GM23338 (cell line): ENCODE measurements at regions not wholly inside any gene's neighbourhood (a gene's known extent, or its start where the extent isn't known, plus 50 kb on each side); places are given as distances from the start of the nearest gene placed in this dataset.

Experiments used
- ATAC-seq: fragments of 200-7000 bp; cut with Tn5 transposase; 3 replicates; pipeline ENCODE4 v1.9.1; 2020
- DNase-seq: peaks from one replicate; pipeline ENCODE4 v3.0.0-alpha.2; 2015; ENCODE audit warnings: low spot score
- H2AFZ ChIP-seq: fragments of 200-600 bp; sonication (generic); 2 replicates; pipeline ENCODE4 v1.8.0; 2016; ENCODE audit warnings: antibody characterized with exemption, mild to moderate bottlenecking, moderate library complexity
- H3F3A ChIP-seq: fragments of 200-600 bp; sonication (generic); replicated peaks from 2 replicates; pipeline ENCODE4 v1.8.0; 2017; ENCODE audit warnings: antibody characterized with exemption, mixed run types, low read depth
- H3K27ac ChIP-seq: fragments of 200-600 bp; sonication (generic); 2 replicates; pipeline ENCODE4 v1.6.1; 2016; ENCODE audit warnings: low read depth
- H3K27me3 ChIP-seq: fragments of 200-600 bp; sonication (generic); 2 replicates; pipeline ENCODE4 v1.8.0; 2016; ENCODE audit warnings: mild to moderate bottlenecking, mixed run types, moderate library complexity; ENCODE audit not compliant: insufficient read depth
- H3K36me3 ChIP-seq: fragments of 200-600 bp; sonication (generic); 2 replicates; pipeline ENCODE4 v1.8.0; 2016; ENCODE audit warnings: mild to moderate bottlenecking; ENCODE audit not compliant: insufficient read depth
- H3K4me1 ChIP-seq: fragments of 200-600 bp; sonication (generic); 2 replicates; pipeline ENCODE4 v1.8.0; 2016; ENCODE audit warnings: mild to moderate bottlenecking, moderate library complexity; ENCODE audit not compliant: insufficient read depth
- H3K4me2 ChIP-seq: fragments of 200-600 bp; sonication (generic); 2 replicates; pipeline ENCODE4 v1.7.1; 2017; ENCODE audit warnings: mixed run types
- H3K4me3 ChIP-seq: fragments of 200-600 bp; sonication (generic); 2 replicates; pipeline ENCODE4 v1.6.1; 2016; ENCODE audit warnings: mixed run types
- H3K79me2 ChIP-seq: fragments of 200-600 bp; sonication (generic); replicated peaks from 2 replicates; pipeline ENCODE4 v1.8.0; 2017; ENCODE audit warnings: mild to moderate bottlenecking; ENCODE audit not compliant: insufficient read depth
- H3K9me2 ChIP-seq: fragments of 200-600 bp; sonication (generic); 2 replicates; pipeline ENCODE4 v1.8.0; 2017; ENCODE audit not compliant: insufficient read depth
- H4K20me1 ChIP-seq: fragments of 200-600 bp; sonication (generic); replicated peaks from 2 replicates; pipeline ENCODE4 v1.8.0; 2017; ENCODE audit warnings: mild to moderate bottlenecking; ENCODE audit not compliant: insufficient read depth
- H3K27ac Mint-ChIP-seq: 2 replicates; pipeline ENCODE4 v1.8.0; 2020; ENCODE audit warnings: inconsistent platforms, mild to moderate bottlenecking, moderate library complexity, mixed read lengths
- H3K27me3 Mint-ChIP-seq: 3 replicates; pipeline ENCODE4 v1.8.0; 2022; ENCODE audit warnings: low read depth, mild to moderate bottlenecking, moderate library complexity, mixed read lengths, inconsistent platforms; ENCODE audit not compliant: insufficient read depth, poor library complexity
- H3K36me3 Mint-ChIP-seq: 3 replicates; pipeline ENCODE4 v1.8.0; 2021; ENCODE audit warnings: low read depth, mild to moderate bottlenecking, inconsistent platforms, moderate library complexity, mixed read lengths
- H3K4me1 Mint-ChIP-seq: 3 replicates; pipeline ENCODE4 v1.8.0; 2020; ENCODE audit warnings: mild to moderate bottlenecking, inconsistent platforms, mixed read lengths
- H3K4me3 Mint-ChIP-seq: 3 replicates; pipeline ENCODE4 v1.8.0; 2021; ENCODE audit warnings: moderate library complexity, mild to moderate bottlenecking, inconsistent platforms, mixed read lengths
- H3K9me3 Mint-ChIP-seq: 3 replicates; pipeline ENCODE4 v1.8.0; 2020; ENCODE audit warnings: moderate library complexity, mild to moderate bottlenecking, inconsistent platforms, mixed read lengths
- CREB1 ChIP-seq: fragments of 250-450 bp; sonication (Bioruptor Pico); IDR thresholded peaks from 2 replicates; pipeline ENCODE4 v1.5.0; 2020; ENCODE audit warnings: low read depth, mild to moderate bottlenecking, moderate library complexity
- ETS1 ChIP-seq: IDR thresholded peaks from 2 replicates; pipeline ENCODE4 v1.6.1; 2016; ENCODE audit warnings: antibody characterized with exemption
- EZH2 ChIP-seq: fragments of 200-600 bp; sonication (generic); IDR thresholded peaks from one replicate; pipeline ENCODE4 v1.8.0; 2017; ENCODE audit warnings: antibody characterized with exemption, mild to moderate bottlenecking, low read depth; ENCODE audit not compliant: unreplicated experiment
- EZH2phosphoT487 ChIP-seq: fragments of 200-600 bp; sonication (generic); IDR thresholded peaks from one replicate; pipeline ENCODE4 v1.8.1; 2018; ENCODE audit warnings: antibody characterized with exemption; ENCODE audit not compliant: unreplicated experiment
- JUNB ChIP-seq: IDR thresholded peaks from one replicate; pipeline ENCODE4 v1.6.1; 2016; ENCODE audit warnings: antibody characterized with exemption; ENCODE audit not compliant: unreplicated experiment
- NANOG ChIP-seq: IDR thresholded peaks from 2 replicates; pipeline ENCODE4 v1.6.1; 2016; ENCODE audit warnings: antibody characterized with exemption, borderline replicate concordance
- POLR2AphosphoS5 ChIP-seq: IDR thresholded peaks from 2 replicates; pipeline ENCODE4 v1.6.1; 2016; ENCODE audit warnings: antibody characterized with exemption, low read depth
- STAT1 ChIP-seq: IDR thresholded peaks from one replicate; pipeline ENCODE4 v1.6.1; 2016; ENCODE audit warnings: antibody characterized with exemption; ENCODE audit not compliant: unreplicated experiment
- ZNF114 ChIP-seq: fragments of 250-450 bp; sonication (Bioruptor Pico); IDR thresholded peaks from 2 replicates; pipeline ENCODE4 v1.5.0; 2020; ENCODE audit warnings: mild to moderate bottlenecking, moderate library complexity
- ZNF331 ChIP-seq: fragments of 250-450 bp; sonication (Bioruptor Pico); IDR thresholded peaks from 2 replicates; pipeline ENCODE4 v1.5.0; 2020; ENCODE audit warnings: low read depth, mild to moderate bottlenecking, moderate library complexity
- ZNF462 ChIP-seq: fragments of 250-450 bp; sonication (Bioruptor Pico); IDR thresholded peaks from 2 replicates; pipeline ENCODE4 v1.5.0; 2020; ENCODE audit warnings: mild to moderate bottlenecking, moderate library complexity
- TF ChIP-seq, protein P1 (sequence below), 2 experiments: fragments of 200-600 bp in 1 of 2; sonication (generic) in 1 of 2; conservative IDR thresholded peaks; 2 replicates each; pipeline versions ENCODE4 v1.5.1 to v1.6.1; 2016 to 2017; ENCODE audit warnings: antibody characterized with exemption in 2 of 2, low read depth in 2 of 2, mild to moderate bottlenecking in 2 of 2, moderate library complexity in 1 of 2
- TF ChIP-seq, protein P2 (sequence below): IDR thresholded peaks from one replicate; pipeline ENCODE4 v1.6.1; 2018; ENCODE audit warnings: antibody characterized with exemption; ENCODE audit not compliant: unreplicated experiment

GRCh38 chr2:42109959-42110640 lies 59.1 kb upstream of the EML4 start:
- no peaks in the 10 kb centered on the region for H3K36me3 ChIP-seq
- no peaks in the 10 kb centered on the region for H3F3A ChIP-seq
- H3K4me1 ChIP-seq: peaks cover 20% of the 10 kb centered on the region
- H3K9me3 Mint-ChIP-seq: no peaks in the 10 kb centered on the region
- H2AFZ ChIP-seq: peak overlapping the region; percentile 5; the same call in 1 of the 2 replicates
- ATAC-seq (no peak), DNase-seq (no peak)
- H3K27ac Mint-ChIP-seq: no peak overlapping the region
- H3K79me2 ChIP-seq: no peaks in the 10 kb centered on the region
- H3K4me3 Mint-ChIP-seq: no peak overlapping the region
- no peaks in the 10 kb centered on the region for H3K27me3 ChIP-seq
- H3K27ac ChIP-seq: no peak overlapping the region
- H3K4me3 ChIP-seq: no peak overlapping the region
- H3K4me1 Mint-ChIP-seq: peaks cover 15% of the 10 kb centered on the region
- no peaks in the 10 kb centered on the region for H3K36me3 Mint-ChIP-seq
- peaks cover 3% of the 10 kb centered on the region; the same call in 1 of the 2 replicates for H3K9me2 ChIP-seq
- H3K4me2 ChIP-seq: no peak overlapping the region
- TF ChIP-seq ZNF331 (CRISPR knock-in tag) (no peak), POLR2AphosphoS5 (no peak), ZNF114 (CRISPR knock-in tag) (no peak), EZH2phosphoT487 (no peak), NANOG (no peak), EZH2 (no peak), STAT1 (no peak), JUNB (no peak), ZNF462 (CRISPR knock-in tag) (no peak), ETS1 (no peak), CREB1 (CRISPR knock-in tag) (no peak)
- TF ChIP-seq, protein P1, sequence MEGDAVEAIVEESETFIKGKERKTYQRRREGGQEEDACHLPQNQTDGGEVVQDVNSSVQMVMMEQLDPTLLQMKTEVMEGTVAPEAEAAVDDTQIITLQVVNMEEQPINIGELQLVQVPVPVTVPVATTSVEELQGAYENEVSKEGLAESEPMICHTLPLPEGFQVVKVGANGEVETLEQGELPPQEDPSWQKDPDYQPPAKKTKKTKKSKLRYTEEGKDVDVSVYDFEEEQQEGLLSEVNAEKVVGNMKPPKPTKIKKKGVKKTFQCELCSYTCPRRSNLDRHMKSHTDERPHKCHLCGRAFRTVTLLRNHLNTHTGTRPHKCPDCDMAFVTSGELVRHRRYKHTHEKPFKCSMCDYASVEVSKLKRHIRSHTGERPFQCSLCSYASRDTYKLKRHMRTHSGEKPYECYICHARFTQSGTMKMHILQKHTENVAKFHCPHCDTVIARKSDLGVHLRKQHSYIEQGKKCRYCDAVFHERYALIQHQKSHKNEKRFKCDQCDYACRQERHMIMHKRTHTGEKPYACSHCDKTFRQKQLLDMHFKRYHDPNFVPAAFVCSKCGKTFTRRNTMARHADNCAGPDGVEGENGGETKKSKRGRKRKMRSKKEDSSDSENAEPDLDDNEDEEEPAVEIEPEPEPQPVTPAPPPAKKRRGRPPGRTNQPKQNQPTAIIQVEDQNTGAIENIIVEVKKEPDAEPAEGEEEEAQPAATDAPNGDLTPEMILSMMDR (conservative IDR thresholded peaks at IDR 0.05; ENCODE audit: low read depth in 2 of 2): no peak
- TF ChIP-seq, protein P2, sequence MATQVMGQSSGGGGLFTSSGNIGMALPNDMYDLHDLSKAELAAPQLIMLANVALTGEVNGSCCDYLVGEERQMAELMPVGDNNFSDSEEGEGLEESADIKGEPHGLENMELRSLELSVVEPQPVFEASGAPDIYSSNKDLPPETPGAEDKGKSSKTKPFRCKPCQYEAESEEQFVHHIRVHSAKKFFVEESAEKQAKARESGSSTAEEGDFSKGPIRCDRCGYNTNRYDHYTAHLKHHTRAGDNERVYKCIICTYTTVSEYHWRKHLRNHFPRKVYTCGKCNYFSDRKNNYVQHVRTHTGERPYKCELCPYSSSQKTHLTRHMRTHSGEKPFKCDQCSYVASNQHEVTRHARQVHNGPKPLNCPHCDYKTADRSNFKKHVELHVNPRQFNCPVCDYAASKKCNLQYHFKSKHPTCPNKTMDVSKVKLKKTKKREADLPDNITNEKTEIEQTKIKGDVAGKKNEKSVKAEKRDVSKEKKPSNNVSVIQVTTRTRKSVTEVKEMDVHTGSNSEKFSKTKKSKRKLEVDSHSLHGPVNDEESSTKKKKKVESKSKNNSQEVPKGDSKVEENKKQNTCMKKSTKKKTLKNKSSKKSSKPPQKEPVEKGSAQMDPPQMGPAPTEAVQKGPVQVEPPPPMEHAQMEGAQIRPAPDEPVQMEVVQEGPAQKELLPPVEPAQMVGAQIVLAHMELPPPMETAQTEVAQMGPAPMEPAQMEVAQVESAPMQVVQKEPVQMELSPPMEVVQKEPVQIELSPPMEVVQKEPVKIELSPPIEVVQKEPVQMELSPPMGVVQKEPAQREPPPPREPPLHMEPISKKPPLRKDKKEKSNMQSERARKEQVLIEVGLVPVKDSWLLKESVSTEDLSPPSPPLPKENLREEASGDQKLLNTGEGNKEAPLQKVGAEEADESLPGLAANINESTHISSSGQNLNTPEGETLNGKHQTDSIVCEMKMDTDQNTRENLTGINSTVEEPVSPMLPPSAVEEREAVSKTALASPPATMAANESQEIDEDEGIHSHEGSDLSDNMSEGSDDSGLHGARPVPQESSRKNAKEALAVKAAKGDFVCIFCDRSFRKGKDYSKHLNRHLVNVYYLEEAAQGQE: no peak
- H4K20me1 ChIP-seq: no peaks in the 10 kb centered on the region
- no peaks in the 10 kb centered on the region for H3K27me3 Mint-ChIP-seq
